Brain microvascular endothelial cell (primary cell): ENCODE measurements at regions not wholly inside any gene's neighbourhood (a gene's known extent, or its start where the extent isn't known, plus 50 kb on each side); places are given as distances from the start of the nearest gene placed in this dataset.

Experiments used
- DNase-seq: peaks from one replicate; pipeline ENCODE4 v3.0.0-alpha.2; 2020
- H3K27ac ChIP-seq: fragments of 250-450 bp; sonication (Bioruptor Pico); 2 replicates; pipeline ENCODE4 v1.5.1; 2020; ENCODE audit warnings: mild to moderate bottlenecking, moderate library complexity
- H3K27me3 ChIP-seq: fragments of 250-450 bp; sonication (Bioruptor Pico); replicated peaks from 2 replicates; pipeline ENCODE4 v1.5.1; 2020; ENCODE audit warnings: mild to moderate bottlenecking
- H3K36me3 ChIP-seq: fragments of 250-450 bp; sonication (Bioruptor Pico); replicated peaks from 2 replicates; pipeline ENCODE4 v1.5.1; 2020; ENCODE audit warnings: mild to moderate bottlenecking
- H3K4me3 ChIP-seq: 2 replicates; pipeline ENCODE4 v1.5.1; 2011; ENCODE audit warnings: low read depth, mild to moderate bottlenecking, control low read depth, low read length, moderate library complexity
- CTCF ChIP-seq: IDR thresholded peaks from 2 replicates; pipeline ENCODE4 v1.5.1; 2011; ENCODE audit warnings: low read depth, mild to moderate bottlenecking, moderate library complexity, low read length, control low read depth, inconsistent platforms; ENCODE audit errors: missing control alignments
- in situ Hi-C: cut with HindIII; loops from 2 replicates; pipeline ENCODE4 v1.10.0; 2017; ENCODE audit warnings: low sequenced_read_pairs, low pct_ligation_motif_present

GRCh38 chr14:40576880-40577478 lies 1029.7 kb upstream of the LRFN5 start:
- no peak for DNase-seq
- Histone ChIP-seq H3K27ac (no peak overlapping the region), H3K4me3 (no peak overlapping the region), H3K27me3 (no peaks in the 10 kb centered on the region), H3K36me3 (no peaks in the 10 kb centered on the region)
- in situ Hi-C loops = no loop called here
- TF ChIP-seq CTCF = no peak

- in situ Hi-C loops = no loop called here
- Histone ChIP-seq H3K4me3 (no peak overlapping the region), H3K27me3 (no peaks in the 10 kb centered on the region), H3K27ac (no peak overlapping the region), H3K36me3 (no peaks in the 10 kb centered on the region)
- no peak for DNase-seq
- TF ChIP-seq CTCF = no peak
These were observed 1031.9 kb upstream of the LRFN5 start for GRCh38 chr14:40574780-40575179.

GRCh38 chr14:40525314-40525713 lies 1081.4 kb upstream of the LRFN5 start:
- Histone ChIP-seq H3K4me3 (no peak overlapping the region), H3K27ac (no peak overlapping the region), H3K36me3 (no peaks in the 10 kb centered on the region), H3K27me3 (no peaks in the 10 kb centered on the region)
- in situ Hi-C loops = no loop called here
- TF ChIP-seq CTCF = no peak
- DNase-seq = no peak

- Histone ChIP-seq H3K27me3 (no peaks in the 10 kb centered on the region), H3K27ac (no peak overlapping the region), H3K4me3 (no peak overlapping the region), H3K36me3 (no peaks in the 10 kb centered on the region)
- no peak for TF ChIP-seq CTCF
- no peak for DNase-seq
- in situ Hi-C loops = no loop called here
These were observed 1083.6 kb upstream of the LRFN5 start for GRCh38 chr14:40523123-40523522.

- Histone ChIP-seq H3K4me3 (no peak overlapping the region), H3K27me3 (no peaks in the 10 kb centered on the region), H3K36me3 (no peaks in the 10 kb centered on the region), H3K27ac (no peak overlapping the region)
- DNase-seq = no peak
- in situ Hi-C loops = no loop called here
- no peak for TF ChIP-seq CTCF
These were observed 1062.2 kb upstream of the FBXO33 start for GRCh38 chr14:40494483-40494882.

GRCh38 chr14:40487824-40488223 lies 1055.6 kb upstream of the FBXO33 start:
- DNase-seq = no peak
- Histone ChIP-seq H3K4me3 (no peak overlapping the region), H3K36me3 (no peaks in the 10 kb centered on the region), H3K27ac (no peak overlapping the region), H3K27me3 (no peaks in the 10 kb centered on the region)
- TF ChIP-seq CTCF = no peak
- in situ Hi-C loops = no loop called here
